ENCODE measurements at regions not wholly inside any gene's neighbourhood (a gene's known extent, or its start where the extent isn't known, plus 50 kb on each side); places are given as distances from the start of the nearest gene placed in this dataset.

DNA sequence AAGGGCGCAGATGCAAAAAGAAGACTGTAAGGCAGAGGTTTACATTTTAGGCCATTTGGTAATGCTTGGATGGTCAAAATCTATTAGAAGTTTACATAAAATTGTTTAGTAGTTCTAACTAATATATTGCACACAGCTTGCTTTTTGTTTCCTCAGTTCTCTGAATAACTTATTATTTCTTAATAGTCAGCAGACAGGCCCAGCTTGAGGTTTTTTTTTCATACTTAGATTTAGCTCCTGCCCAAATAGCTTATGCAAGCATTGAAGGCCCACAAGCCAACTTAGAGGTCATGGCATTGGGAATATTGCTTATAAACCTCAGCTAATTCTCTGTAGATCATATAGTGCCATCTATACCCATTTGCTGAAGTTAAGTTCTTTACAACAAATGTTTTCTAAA lies 172.5 kb downstream of the RAP2B start:
- no peak for TF ChIP-seq POLR2A (IDR thresholded peaks at IDR 0.05; ENCODE audit: low read length)
- no peak for TF ChIP-seq GATA1 (IDR thresholded peaks at IDR 0.05; ENCODE audit: low read depth, low read length)
